WTC11 (cell line): ENCODE measurements at regions not wholly inside any gene's neighbourhood (a gene's known extent, or its start where the extent isn't known, plus 50 kb on each side); places are given as distances from the start of the nearest gene placed in this dataset.

Source experiments
- ATAC-seq: fragments of 200-7000 bp; cut with Tn5 transposase; 2 replicates; pipeline ENCODE4 v1.10.0; 2021; ENCODE audit warnings: mild to moderate bottlenecking, moderate library complexity
- CTCF ChIA-PET: fragments of 300-600 bp; sonication (Branson Sonifier 250); formaldehyde crosslinking; loops from one replicate; lab custom pipeline; 2021; ENCODE audit warnings: antibody characterized with exemption; lab: Charles Lee
- POLR2A ChIA-PET: fragments of 350-600 bp; sonication (Branson Sonifier 250); formaldehyde crosslinking; loops from one replicate; lab custom pipeline; 2021; ENCODE audit warnings: antibody characterized with exemption; lab: Charles Lee
- DNase-seq: peaks from one replicate; pipeline ENCODE4 v3.0.0; 2021; ENCODE audit warnings: low spot score
- H3K27ac Mint-ChIP-seq: 2 replicates; pipeline ENCODE4 v1.8.0; 2021; ENCODE audit warnings: mixed read lengths
- H3K27me3 Mint-ChIP-seq: 2 replicates; pipeline ENCODE4 v1.8.0; 2021; ENCODE audit warnings: low read depth, mild to moderate bottlenecking, moderate library complexity, mixed read lengths
- H3K36me3 Mint-ChIP-seq: 2 replicates; pipeline ENCODE4 v1.8.0; 2021; ENCODE audit warnings: mixed read lengths
- H3K4me1 Mint-ChIP-seq: 2 replicates; pipeline ENCODE4 v1.8.0; 2022; ENCODE audit warnings: mixed read lengths
- H3K4me3 Mint-ChIP-seq: 2 replicates; pipeline ENCODE4 v1.8.0; 2021; ENCODE audit warnings: mild to moderate bottlenecking, moderate library complexity, mixed read lengths
- H3K9me3 Mint-ChIP-seq: 2 replicates; pipeline ENCODE4 v1.8.0; 2021; ENCODE audit warnings: mixed read lengths
- ATF1 ChIP-seq: sonication (generic); formaldehyde crosslinking; IDR thresholded peaks from 2 replicates; pipeline ENCODE4 v1.8.1; 2023; ENCODE audit warnings: mild to moderate bottlenecking, moderate library complexity, missing genetic modification reagents
- CREB1 ChIP-seq: sonication (generic); formaldehyde crosslinking; IDR thresholded peaks from 2 replicates; pipeline ENCODE4 v1.8.0; 2023; ENCODE audit warnings: mild to moderate bottlenecking, missing genetic modification reagents
- ETV6 ChIP-seq: sonication (generic); formaldehyde crosslinking; IDR thresholded peaks from 2 replicates; pipeline ENCODE4 v1.8.1; 2022; ENCODE audit warnings: mild to moderate bottlenecking, missing genetic modification reagents
- FOXK1 ChIP-seq: sonication (generic); formaldehyde crosslinking; IDR thresholded peaks from 2 replicates; pipeline ENCODE4 v1.8.0; 2022; ENCODE audit warnings: mild to moderate bottlenecking, moderate library complexity, missing genetic modification reagents
- GABPB1 ChIP-seq: sonication (generic); formaldehyde crosslinking; IDR thresholded peaks from 2 replicates; pipeline ENCODE4 v1.8.1; 2023; ENCODE audit warnings: mild to moderate bottlenecking, missing genetic modification reagents
- JAZF1 ChIP-seq: fragments of 250-450 bp; sonication (Bioruptor Pico); IDR thresholded peaks from 2 replicates; pipeline ENCODE4 v1.9.0; 2021; ENCODE audit warnings: moderate library complexity, mild to moderate bottlenecking, inconsistent platforms
- OVOL2 ChIP-seq: fragments of 250-450 bp; sonication (Bioruptor Pico); IDR thresholded peaks from 2 replicates; pipeline ENCODE4 v1.9.0; 2021; ENCODE audit warnings: mild to moderate bottlenecking, borderline replicate concordance
- PRRX2 ChIP-seq: fragments of 250-450 bp; sonication (Bioruptor Pico); IDR thresholded peaks from 2 replicates; pipeline ENCODE4 v1.8.0; 2021; ENCODE audit warnings: mild to moderate bottlenecking
- RELA ChIP-seq: sonication (generic); formaldehyde crosslinking; IDR thresholded peaks from 2 replicates; pipeline ENCODE4 v1.8.1; 2022; ENCODE audit warnings: missing genetic modification reagents, mild to moderate bottlenecking, borderline replicate concordance
- RORB ChIP-seq: fragments of 250-450 bp; sonication (Bioruptor Pico); IDR thresholded peaks from 2 replicates; pipeline ENCODE4 v1.9.0; 2021; ENCODE audit warnings: mild to moderate bottlenecking
- TCF7 ChIP-seq: sonication (generic); formaldehyde crosslinking; IDR thresholded peaks from 2 replicates; pipeline ENCODE4 v1.8.0; 2022; ENCODE audit warnings: mild to moderate bottlenecking, low read depth, missing genetic modification reagents, moderate library complexity
- TF ChIP-seq, protein P1 (sequence below): sonication (generic); formaldehyde crosslinking; IDR thresholded peaks from 2 replicates; pipeline ENCODE4 v1.8.0; 2022; ENCODE audit warnings: missing genetic modification reagents
- TF ChIP-seq, protein P2 (sequence below): fragments of 250-450 bp; sonication (Bioruptor Pico); IDR thresholded peaks from 2 replicates; pipeline ENCODE4 v1.9.0; 2021; ENCODE audit warnings: moderate library complexity, mild to moderate bottlenecking, inconsistent platforms, borderline replicate concordance
- TF ChIP-seq, protein P3 (sequence below): sonication (generic); formaldehyde crosslinking; IDR thresholded peaks from 2 replicates; pipeline ENCODE4 v1.8.0; 2022; ENCODE audit warnings: mild to moderate bottlenecking, missing genetic modification reagents
- TF ChIP-seq, protein P4 (sequence below): fragments of 250-450 bp; sonication (Bioruptor Pico); IDR thresholded peaks from 2 replicates; pipeline ENCODE4 v1.9.0; 2021; ENCODE audit warnings: mild to moderate bottlenecking
- TF ChIP-seq, protein P5 (sequence below): fragments of 250-450 bp; sonication (Bioruptor Pico); IDR thresholded peaks from 2 replicates; pipeline ENCODE4 v2.1.2; 2022; ENCODE audit warnings: mild to moderate bottlenecking, moderate library complexity
- TF ChIP-seq, protein P6 (sequence below): sonication (generic); formaldehyde crosslinking; conservative IDR thresholded peaks from 2 replicates; pipeline ENCODE4 v1.8.1; 2022; ENCODE audit warnings: mild to moderate bottlenecking, missing genetic modification reagents
- TF ChIP-seq, protein P7 (sequence below): fragments of 250-450 bp; sonication (Bioruptor Pico); IDR thresholded peaks from 2 replicates; pipeline ENCODE4 v1.9.0; 2021; ENCODE audit warnings: mild to moderate bottlenecking, borderline replicate concordance
- TF ChIP-seq, protein P8 (sequence below): fragments of 250-450 bp; sonication (Bioruptor Pico); IDR thresholded peaks from 2 replicates; pipeline ENCODE4 v1.8.0; 2021; ENCODE audit warnings: mild to moderate bottlenecking

DNA sequence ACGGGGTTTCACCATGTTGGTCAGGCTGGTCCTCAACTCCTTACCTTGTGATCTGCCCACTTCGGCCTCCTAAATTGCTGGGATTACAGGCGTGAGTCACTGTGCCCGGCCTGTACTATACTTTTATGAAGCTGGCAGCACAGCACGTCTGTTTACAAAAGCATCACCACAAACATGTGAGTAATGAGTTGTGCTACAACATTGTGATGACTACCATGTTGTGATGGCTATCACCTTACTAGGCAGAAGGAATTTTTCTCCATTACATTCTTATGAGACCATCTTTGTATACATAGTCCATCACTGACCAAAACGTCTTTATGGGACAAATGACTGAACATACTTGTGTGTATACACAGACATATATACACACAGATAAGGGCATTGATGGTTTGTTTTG is 1019.0 kb downstream of the CDH18 start:
- ChIA-PET CTCF (no interaction called here), POLR2A (no interaction called here)
- no peaks in the 10 kb centered on the region for H3K36me3 Mint-ChIP-seq
- H3K4me3 Mint-ChIP-seq: no peak overlapping the region
- ATAC-seq (no peak), DNase-seq (no peak)
- no peaks in the 10 kb centered on the region for H3K27me3 Mint-ChIP-seq
- no peak overlapping the region for H3K27ac Mint-ChIP-seq
- H3K4me1 Mint-ChIP-seq: peaks cover 8% of the 10 kb centered on the region
- H3K9me3 Mint-ChIP-seq: no peaks in the 10 kb centered on the region
- TF ChIP-seq, protein P1, sequence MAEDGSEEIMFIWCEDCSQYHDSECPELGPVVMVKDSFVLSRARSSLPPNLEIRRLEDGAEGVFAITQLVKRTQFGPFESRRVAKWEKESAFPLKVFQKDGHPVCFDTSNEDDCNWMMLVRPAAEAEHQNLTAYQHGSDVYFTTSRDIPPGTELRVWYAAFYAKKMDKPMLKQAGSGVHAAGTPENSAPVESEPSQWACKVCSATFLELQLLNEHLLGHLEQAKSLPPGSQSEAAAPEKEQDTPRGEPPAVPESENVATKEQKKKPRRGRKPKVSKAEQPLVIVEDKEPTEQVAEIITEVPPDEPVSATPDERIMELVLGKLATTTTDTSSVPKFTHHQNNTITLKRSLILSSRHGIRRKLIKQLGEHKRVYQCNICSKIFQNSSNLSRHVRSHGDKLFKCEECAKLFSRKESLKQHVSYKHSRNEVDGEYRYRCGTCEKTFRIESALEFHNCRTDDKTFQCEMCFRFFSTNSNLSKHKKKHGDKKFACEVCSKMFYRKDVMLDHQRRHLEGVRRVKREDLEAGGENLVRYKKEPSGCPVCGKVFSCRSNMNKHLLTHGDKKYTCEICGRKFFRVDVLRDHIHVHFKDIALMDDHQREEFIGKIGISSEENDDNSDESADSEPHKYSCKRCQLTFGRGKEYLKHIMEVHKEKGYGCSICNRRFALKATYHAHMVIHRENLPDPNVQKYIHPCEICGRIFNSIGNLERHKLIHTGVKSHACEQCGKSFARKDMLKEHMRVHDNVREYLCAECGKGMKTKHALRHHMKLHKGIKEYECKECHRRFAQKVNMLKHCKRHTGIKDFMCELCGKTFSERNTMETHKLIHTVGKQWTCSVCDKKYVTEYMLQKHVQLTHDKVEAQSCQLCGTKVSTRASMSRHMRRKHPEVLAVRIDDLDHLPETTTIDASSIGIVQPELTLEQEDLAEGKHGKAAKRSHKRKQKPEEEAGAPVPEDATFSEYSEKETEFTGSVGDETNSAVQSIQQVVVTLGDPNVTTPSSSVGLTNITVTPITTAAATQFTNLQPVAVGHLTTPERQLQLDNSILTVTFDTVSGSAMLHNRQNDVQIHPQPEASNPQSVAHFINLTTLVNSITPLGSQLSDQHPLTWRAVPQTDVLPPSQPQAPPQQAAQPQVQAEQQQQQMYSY (CRISPR knock-in tag): no peak
- TF ChIP-seq ETV6 (no peak), RELA (CRISPR knock-in tag) (no peak), CREB1 (CRISPR knock-in tag) (no peak), TCF7 (CRISPR knock-in tag) (no peak), ATF1 (CRISPR knock-in tag) (no peak), GABPB1 (CRISPR knock-in tag) (no peak), PRRX2 (no peak), JAZF1 (CRISPR knock-in tag) (no peak), FOXK1 (CRISPR knock-in tag) (no peak), OVOL2 (CRISPR knock-in tag) (no peak), RORB (CRISPR knock-in tag) (no peak)
- TF ChIP-seq, protein P2, sequence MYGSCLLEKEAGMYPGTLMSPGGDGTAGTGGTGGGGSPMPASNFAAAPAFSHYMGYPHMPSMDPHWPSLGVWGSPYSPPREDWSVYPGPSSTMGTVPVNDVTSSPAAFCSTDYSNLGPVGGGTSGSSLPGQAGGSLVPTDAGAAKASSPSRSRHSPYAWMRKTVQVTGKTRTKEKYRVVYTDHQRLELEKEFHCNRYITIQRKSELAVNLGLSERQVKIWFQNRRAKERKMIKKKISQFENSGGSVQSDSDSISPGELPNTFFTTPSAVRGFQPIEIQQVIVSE (CRISPR knock-in tag): no peak
- TF ChIP-seq, protein P3, sequence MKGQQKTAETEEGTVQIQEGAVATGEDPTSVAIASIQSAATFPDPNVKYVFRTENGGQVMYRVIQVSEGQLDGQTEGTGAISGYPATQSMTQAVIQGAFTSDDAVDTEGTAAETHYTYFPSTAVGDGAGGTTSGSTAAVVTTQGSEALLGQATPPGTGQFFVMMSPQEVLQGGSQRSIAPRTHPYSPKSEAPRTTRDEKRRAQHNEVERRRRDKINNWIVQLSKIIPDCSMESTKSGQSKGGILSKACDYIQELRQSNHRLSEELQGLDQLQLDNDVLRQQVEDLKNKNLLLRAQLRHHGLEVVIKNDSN (CRISPR knock-in tag): no peak
- TF ChIP-seq, protein P4, sequence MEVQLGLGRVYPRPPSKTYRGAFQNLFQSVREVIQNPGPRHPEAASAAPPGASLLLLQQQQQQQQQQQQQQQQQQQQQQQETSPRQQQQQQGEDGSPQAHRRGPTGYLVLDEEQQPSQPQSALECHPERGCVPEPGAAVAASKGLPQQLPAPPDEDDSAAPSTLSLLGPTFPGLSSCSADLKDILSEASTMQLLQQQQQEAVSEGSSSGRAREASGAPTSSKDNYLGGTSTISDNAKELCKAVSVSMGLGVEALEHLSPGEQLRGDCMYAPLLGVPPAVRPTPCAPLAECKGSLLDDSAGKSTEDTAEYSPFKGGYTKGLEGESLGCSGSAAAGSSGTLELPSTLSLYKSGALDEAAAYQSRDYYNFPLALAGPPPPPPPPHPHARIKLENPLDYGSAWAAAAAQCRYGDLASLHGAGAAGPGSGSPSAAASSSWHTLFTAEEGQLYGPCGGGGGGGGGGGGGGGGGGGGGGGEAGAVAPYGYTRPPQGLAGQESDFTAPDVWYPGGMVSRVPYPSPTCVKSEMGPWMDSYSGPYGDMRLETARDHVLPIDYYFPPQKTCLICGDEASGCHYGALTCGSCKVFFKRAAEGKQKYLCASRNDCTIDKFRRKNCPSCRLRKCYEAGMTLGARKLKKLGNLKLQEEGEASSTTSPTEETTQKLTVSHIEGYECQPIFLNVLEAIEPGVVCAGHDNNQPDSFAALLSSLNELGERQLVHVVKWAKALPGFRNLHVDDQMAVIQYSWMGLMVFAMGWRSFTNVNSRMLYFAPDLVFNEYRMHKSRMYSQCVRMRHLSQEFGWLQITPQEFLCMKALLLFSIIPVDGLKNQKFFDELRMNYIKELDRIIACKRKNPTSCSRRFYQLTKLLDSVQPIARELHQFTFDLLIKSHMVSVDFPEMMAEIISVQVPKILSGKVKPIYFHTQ (CRISPR knock-in tag): no peak
- TF ChIP-seq, protein P5, sequence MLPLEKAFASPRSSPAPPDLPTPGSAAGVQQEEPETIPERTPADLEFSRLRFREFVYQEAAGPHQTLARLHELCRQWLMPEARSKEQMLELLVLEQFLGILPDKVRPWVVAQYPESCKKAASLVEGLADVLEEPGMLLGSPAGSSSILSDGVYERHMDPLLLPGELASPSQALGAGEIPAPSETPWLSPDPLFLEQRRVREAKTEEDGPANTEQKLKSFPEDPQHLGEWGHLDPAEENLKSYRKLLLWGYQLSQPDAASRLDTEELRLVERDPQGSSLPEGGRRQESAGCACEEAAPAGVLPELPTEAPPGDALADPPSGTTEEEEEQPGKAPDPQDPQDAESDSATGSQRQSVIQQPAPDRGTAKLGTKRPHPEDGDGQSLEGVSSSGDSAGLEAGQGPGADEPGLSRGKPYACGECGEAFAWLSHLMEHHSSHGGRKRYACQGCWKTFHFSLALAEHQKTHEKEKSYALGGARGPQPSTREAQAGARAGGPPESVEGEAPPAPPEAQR (CRISPR knock-in tag): no peak
- TF ChIP-seq, protein P6, sequence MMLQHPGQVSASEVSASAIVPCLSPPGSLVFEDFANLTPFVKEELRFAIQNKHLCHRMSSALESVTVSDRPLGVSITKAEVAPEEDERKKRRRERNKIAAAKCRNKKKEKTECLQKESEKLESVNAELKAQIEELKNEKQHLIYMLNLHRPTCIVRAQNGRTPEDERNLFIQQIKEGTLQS (CRISPR knock-in tag): no peak
- TF ChIP-seq, protein P7, sequence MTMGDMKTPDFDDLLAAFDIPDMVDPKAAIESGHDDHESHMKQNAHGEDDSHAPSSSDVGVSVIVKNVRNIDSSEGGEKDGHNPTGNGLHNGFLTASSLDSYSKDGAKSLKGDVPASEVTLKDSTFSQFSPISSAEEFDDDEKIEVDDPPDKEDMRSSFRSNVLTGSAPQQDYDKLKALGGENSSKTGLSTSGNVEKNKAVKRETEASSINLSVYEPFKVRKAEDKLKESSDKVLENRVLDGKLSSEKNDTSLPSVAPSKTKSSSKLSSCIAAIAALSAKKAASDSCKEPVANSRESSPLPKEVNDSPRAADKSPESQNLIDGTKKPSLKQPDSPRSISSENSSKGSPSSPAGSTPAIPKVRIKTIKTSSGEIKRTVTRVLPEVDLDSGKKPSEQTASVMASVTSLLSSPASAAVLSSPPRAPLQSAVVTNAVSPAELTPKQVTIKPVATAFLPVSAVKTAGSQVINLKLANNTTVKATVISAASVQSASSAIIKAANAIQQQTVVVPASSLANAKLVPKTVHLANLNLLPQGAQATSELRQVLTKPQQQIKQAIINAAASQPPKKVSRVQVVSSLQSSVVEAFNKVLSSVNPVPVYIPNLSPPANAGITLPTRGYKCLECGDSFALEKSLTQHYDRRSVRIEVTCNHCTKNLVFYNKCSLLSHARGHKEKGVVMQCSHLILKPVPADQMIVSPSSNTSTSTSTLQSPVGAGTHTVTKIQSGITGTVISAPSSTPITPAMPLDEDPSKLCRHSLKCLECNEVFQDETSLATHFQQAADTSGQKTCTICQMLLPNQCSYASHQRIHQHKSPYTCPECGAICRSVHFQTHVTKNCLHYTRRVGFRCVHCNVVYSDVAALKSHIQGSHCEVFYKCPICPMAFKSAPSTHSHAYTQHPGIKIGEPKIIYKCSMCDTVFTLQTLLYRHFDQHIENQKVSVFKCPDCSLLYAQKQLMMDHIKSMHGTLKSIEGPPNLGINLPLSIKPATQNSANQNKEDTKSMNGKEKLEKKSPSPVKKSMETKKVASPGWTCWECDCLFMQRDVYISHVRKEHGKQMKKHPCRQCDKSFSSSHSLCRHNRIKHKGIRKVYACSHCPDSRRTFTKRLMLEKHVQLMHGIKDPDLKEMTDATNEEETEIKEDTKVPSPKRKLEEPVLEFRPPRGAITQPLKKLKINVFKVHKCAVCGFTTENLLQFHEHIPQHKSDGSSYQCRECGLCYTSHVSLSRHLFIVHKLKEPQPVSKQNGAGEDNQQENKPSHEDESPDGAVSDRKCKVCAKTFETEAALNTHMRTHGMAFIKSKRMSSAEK: no peak
- TF ChIP-seq, protein P8, sequence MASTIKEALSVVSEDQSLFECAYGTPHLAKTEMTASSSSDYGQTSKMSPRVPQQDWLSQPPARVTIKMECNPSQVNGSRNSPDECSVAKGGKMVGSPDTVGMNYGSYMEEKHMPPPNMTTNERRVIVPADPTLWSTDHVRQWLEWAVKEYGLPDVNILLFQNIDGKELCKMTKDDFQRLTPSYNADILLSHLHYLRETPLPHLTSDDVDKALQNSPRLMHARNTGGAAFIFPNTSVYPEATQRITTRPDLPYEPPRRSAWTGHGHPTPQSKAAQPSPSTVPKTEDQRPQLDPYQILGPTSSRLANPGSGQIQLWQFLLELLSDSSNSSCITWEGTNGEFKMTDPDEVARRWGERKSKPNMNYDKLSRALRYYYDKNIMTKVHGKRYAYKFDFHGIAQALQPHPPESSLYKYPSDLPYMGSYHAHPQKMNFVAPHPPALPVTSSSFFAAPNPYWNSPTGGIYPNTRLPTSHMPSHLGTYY (CRISPR knock-in tag): no peak
